Effector CD8-positive, alpha-beta T cell (primary cell): ENCODE measurements at regions not wholly inside any gene's neighbourhood (a gene's known extent, or its start where the extent isn't known, plus 50 kb on each side); places are given as distances from the start of the nearest gene placed in this dataset.
"Not testable (repeated sequence)": the region's sequence is repeated elsewhere in the genome, so short reads cannot be mapped to it uniquely, and the experiment has no call there.

Experiments
- DNase-seq: peaks from one replicate; lab custom pipeline; 2025; lab: John Stamatoyannopoulos, UW

- DNase-seq, result no peak
Observed at GRCh38 chr10:21145751-21146435, 248.8 kb upstream of the NEBL start.

- DNase-seq, result no peak
Observed at GRCh38 chr10:21144047-21144446, 246.9 kb upstream of the NEBL start.

GRCh38 chr10:21141946-21142492 is 244.9 kb upstream of the NEBL start:
- DNase-seq, result no peak

GRCh38 chr10:21138769-21139340 is 241.7 kb upstream of the NEBL start:
- no peak for DNase-seq

GRCh38 chr10:21135023-21135931 is 238.2 kb upstream of the NEBL start:
- no peak for DNase-seq

- DNase-seq, result no peak
Observed at GRCh38 chr10:21134645-21135022, 237.5 kb upstream of the NEBL start.

- DNase-seq, result no peak
Observed at GRCh38 chr10:21130683-21131442, 233.8 kb upstream of the NEBL start.

- no peak for DNase-seq
Observed at GRCh38 chr10:21130108-21130507, 233.0 kb upstream of the NEBL start.

GRCh38 chr10:21125471-21126228 is 228.5 kb upstream of the NEBL start:
- DNase-seq, result no peak

GRCh38 chr10:21122907-21123306 is 225.8 kb upstream of the NEBL start:
- DNase-seq, result no peak

GRCh38 chr10:21121822-21122221 is 224.7 kb upstream of the NEBL start:
- not testable (repeated sequence) for DNase-seq

- DNase-seq, result no peak
Observed at GRCh38 chr10:21114683-21115082, 217.6 kb upstream of the NEBL start.

GRCh38 chr10:21110358-21110757 is 213.2 kb upstream of the NEBL start:
- DNase-seq, result no peak

GRCh38 chr10:21106931-21107330 is 209.8 kb upstream of the NEBL start:
- DNase-seq, result not testable (repeated sequence)

- DNase-seq, result not testable (repeated sequence)
Observed at GRCh38 chr10:21105331-21105730, 208.2 kb upstream of the NEBL start.

- DNase-seq, result no peak
Observed at GRCh38 chr10:21100871-21101514, 203.9 kb upstream of the NEBL start.

- no peak for DNase-seq
Observed at GRCh38 chr10:21100190-21100589, 203.1 kb upstream of the NEBL start.

GRCh38 chr10:21099291-21100062 is 202.4 kb upstream of the NEBL start:
- DNase-seq, result no peak

- no peak for DNase-seq
Observed at GRCh38 chr10:21097926-21098355, 200.8 kb upstream of the NEBL start.
